Ishikawa (cell line): ENCODE measurements at regions not wholly inside any gene's neighbourhood (a gene's known extent, or its start where the extent isn't known, plus 50 kb on each side); places are given as distances from the start of the nearest gene placed in this dataset.
A peak's percentile ranks its signal among the peaks of the same experiment; 100 is the strongest.

Experiments used
- CEBPB ChIP-seq: IDR thresholded peaks from 2 replicates; pipeline ENCODE4 v1.6.1; 2012
- CREB1 ChIP-seq: IDR thresholded peaks from 2 replicates; pipeline ENCODE4 v1.6.1; 2012; ENCODE audit warnings: low read depth
- EGR1 ChIP-seq: IDR thresholded peaks from 2 replicates; pipeline ENCODE4 v1.6.1; 2012
- EP300 ChIP-seq: IDR thresholded peaks from 2 replicates; pipeline ENCODE4 v1.6.1; 2012; ENCODE audit warnings: borderline replicate concordance
- FOXM1 ChIP-seq: IDR thresholded peaks from 2 replicates; pipeline ENCODE4 v1.6.1; 2012; ENCODE audit warnings: low read depth, borderline replicate concordance
- NFIC ChIP-seq: IDR thresholded peaks from 2 replicates; pipeline ENCODE4 v1.6.1; 2012
- RAD21 ChIP-seq: IDR thresholded peaks from 2 replicates; pipeline ENCODE4 v1.6.1; 2012; ENCODE audit warnings: low read depth
- REST ChIP-seq: IDR thresholded peaks from 2 replicates; pipeline ENCODE4 v1.6.1; 2012; ENCODE audit warnings: low read depth, mild to moderate bottlenecking
- TAF1 ChIP-seq: IDR thresholded peaks from 2 replicates; pipeline ENCODE4 v1.6.1; 2012; ENCODE audit warnings: low read depth, mild to moderate bottlenecking
- TCF12 ChIP-seq: IDR thresholded peaks from 2 replicates; pipeline ENCODE4 v1.6.1; 2012; ENCODE audit warnings: low read depth
- TEAD4 ChIP-seq: IDR thresholded peaks from 2 replicates; pipeline ENCODE4 v1.6.1; 2012
- USF1 ChIP-seq: IDR thresholded peaks from 2 replicates; pipeline ENCODE4 v1.6.1; 2012
- YY1 ChIP-seq: IDR thresholded peaks from 2 replicates; pipeline ENCODE4 v1.6.1; 2012; ENCODE audit warnings: low read depth
- ZBTB7A ChIP-seq: IDR thresholded peaks from 2 replicates; pipeline ENCODE4 v1.6.1; 2012; ENCODE audit warnings: low read depth
- TF ChIP-seq, protein P1 (sequence below): IDR thresholded peaks from 2 replicates; pipeline ENCODE4 v1.6.1; 2012

GRCh38 chr19:30649934-30650614, 277.9 kb downstream of the ZNF536 start:
- TF ChIP-seq TEAD4 (no peak), FOXM1 (no peak), NFIC (no peak), CREB1 (no peak), REST (no peak), EGR1 (no peak), CEBPB (no peak), EP300 (no peak), RAD21 (peak; percentile 73)

GRCh38 chr19:30648866-30649862, 277.0 kb downstream of the ZNF536 start:
- TF ChIP-seq CEBPB: no peak
- TF ChIP-seq REST: no peak
- no peak for TF ChIP-seq TCF12
- TF ChIP-seq TEAD4: no peak
- TF ChIP-seq EGR1: no peak
- TF ChIP-seq, protein P1, sequence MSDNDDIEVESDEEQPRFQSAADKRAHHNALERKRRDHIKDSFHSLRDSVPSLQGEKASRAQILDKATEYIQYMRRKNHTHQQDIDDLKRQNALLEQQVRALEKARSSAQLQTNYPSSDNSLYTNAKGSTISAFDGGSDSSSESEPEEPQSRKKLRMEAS: no peak
- TF ChIP-seq YY1: no peak
- no peak for TF ChIP-seq CREB1
- TF ChIP-seq EP300: no peak
- no peak for TF ChIP-seq NFIC
- TF ChIP-seq RAD21: no peak
- no peak for TF ChIP-seq USF1
- TF ChIP-seq TAF1: no peak
- TF ChIP-seq ZBTB7A: no peak
- no peak for TF ChIP-seq FOXM1

GRCh38 chr19:30647891-30648720, 275.9 kb downstream of the ZNF536 start:
- TF ChIP-seq TCF12: no peak
- no peak for TF ChIP-seq USF1
- no peak for TF ChIP-seq TEAD4
- TF ChIP-seq EGR1: no peak
- TF ChIP-seq REST: no peak
- no peak for TF ChIP-seq EP300
- TF ChIP-seq CREB1: no peak

GRCh38 chr19:30646806-30647205, 274.6 kb downstream of the ZNF536 start:
- no peak for TF ChIP-seq CEBPB
- TF ChIP-seq NFIC: no peak
- no peak for TF ChIP-seq EGR1
- no peak for TF ChIP-seq USF1
- TF ChIP-seq REST: no peak
- TF ChIP-seq ZBTB7A: no peak
- TF ChIP-seq RAD21: no peak
- TF ChIP-seq, protein P1: no peak
- TF ChIP-seq FOXM1: no peak
- TF ChIP-seq TEAD4: no peak
